Left lung (tissue), 4 donors: ENCODE measurements at regions not wholly inside any gene's neighbourhood (a gene's known extent, or its start where the extent isn't known, plus 50 kb on each side); places are given as distances from the start of the nearest gene placed in this dataset.

Experiments
- ATAC-seq: fragments of 200-7000 bp; cut with Tn5 transposase; one replicate; pipeline ENCODE4 v1.9.1; 2020; ENCODE audit warnings: moderate library complexity
- DNase-seq, 4 donors: peaks; one replicate each; pipeline ENCODE4 v3.0.0-alpha.2; 2013 to 2020
- H3K27ac ChIP-seq, 2 donors: fragments of 200-600 bp; sonication (generic) in 1 of 2; one replicate each; pipeline versions ENCODE4 v1.5.0 to v1.8.0; 2020 to 2021
- H3K27me3 ChIP-seq, 2 donors: fragments of 200-600 bp; sonication (generic) in 1 of 2; one replicate each; pipeline versions ENCODE4 v1.5.0 to v1.8.0; 2020 to 2021
- H3K36me3 ChIP-seq, 2 donors: fragments of 200-600 bp; sonication (generic) in 1 of 2; one replicate each; pipeline versions ENCODE4 v1.5.0 to v1.8.0; 2020 to 2021
- H3K4me1 ChIP-seq, 2 donors: fragments of 200-600 bp; one replicate each; pipeline ENCODE4 v1.8.0; 2021
- H3K4me3 ChIP-seq, 2 donors: fragments of 200-600 bp; sonication (generic) in 1 of 2; one replicate each; pipeline versions ENCODE4 v1.5.0 to v1.8.0; 2020 to 2021; ENCODE audit warnings: mild to moderate bottlenecking in 1 of 2
- H3K9me3 ChIP-seq, 2 donors: fragments of 200-600 bp; sonication (generic) in 1 of 2; one replicate each; pipeline versions ENCODE4 v1.5.0 to v1.8.0; 2020 to 2021
- CTCF ChIP-seq, 2 donors: fragments of 200-600 bp; sonication (generic) in 1 of 2; IDR thresholded peaks; one replicate each; pipeline versions ENCODE4 v1.5.0 to v1.8.0; 2021; ENCODE audit warnings: antibody characterized with exemption in 2 of 2
- intact Hi-C, 2 donors: fragments of 100-400 bp; cut with DNase I; formaldehyde crosslinking; loops; one replicate each; pipeline versions ENCODE4 v1.11.2 to v1.14.2; 2022
- donor health status: DM: no; HTN: yes; CAD: no.
- donor health status: DM: no; HTN: no; CAD: no.

GRCh38 chr6:109235481-109236038 lies 140.3 kb downstream of the CEP57L1 start:
- Histone ChIP-seq H3K9me3 (no peaks in the 10 kb centered on the region), H3K4me3 (no peak overlapping the region), H3K4me1 (peaks cover 0 to 46% of the 10 kb centered on the region in 2 donors), H3K27ac (peak overlapping the region in 1 of 2 donors; percentile 84), H3K36me3 (no peaks in the 10 kb centered on the region), H3K27me3 (no peaks in the 10 kb centered on the region)
- ATAC-seq (no peak), DNase-seq (no peak)
- no peak for TF ChIP-seq CTCF (IDR thresholded peaks at IDR 0.05)
- intact Hi-C loops, result no loop called here

- DNase-seq, result no peak
- Histone ChIP-seq H3K4me1 (no peaks in the 10 kb centered on the region), H3K27ac (no peak overlapping the region), H3K36me3 (no peaks in the 10 kb centered on the region), H3K27me3 (no peaks in the 10 kb centered on the region), H3K9me3 (no peaks in the 10 kb centered on the region), H3K4me3 (no peak overlapping the region)
- no peak for ATAC-seq
- intact Hi-C loops, result no loop called here
- no peak for TF ChIP-seq CTCF (IDR thresholded peaks at IDR 0.05)
Observed at GRCh38 chr6:109230453-109230852, 135.1 kb downstream of the CEP57L1 start.

- intact Hi-C loops, result no loop called here
- no peaks in the 10 kb centered on the region for H3K27me3 ChIP-seq
Observed at GRCh38 chr6:109229536-109229935, 134.2 kb downstream of the CEP57L1 start.

GRCh38 chr6:109227646-109228045 lies 132.3 kb downstream of the CEP57L1 start:
- Histone ChIP-seq H3K36me3 (no peaks in the 10 kb centered on the region), H3K27ac (no peak overlapping the region), H3K4me3 (no peak overlapping the region), H3K27me3 (no peaks in the 10 kb centered on the region), H3K9me3 (no peaks in the 10 kb centered on the region), H3K4me1 (no peaks in the 10 kb centered on the region)
- TF ChIP-seq CTCF (IDR thresholded peaks at IDR 0.05), result no peak
- intact Hi-C loops, result no loop called here
- DNase-seq, result no peak
- no peak for ATAC-seq

More at GRCh38 chr6:109229536-109229935, 134.2 kb downstream of the CEP57L1 start:
- DNase-seq, result no peak
- H3K4me1 ChIP-seq, result no peaks in the 10 kb centered on the region
- H3K9me3 ChIP-seq, result no peaks in the 10 kb centered on the region
- no peaks in the 10 kb centered on the region for H3K36me3 ChIP-seq
- no peak overlapping the region for H3K4me3 ChIP-seq
- H3K27ac ChIP-seq, result no peak overlapping the region
- peak; percentile 91 for ATAC-seq
- no peak for TF ChIP-seq CTCF (IDR thresholded peaks at IDR 0.05)

- DNase-seq, result no peak
- no peaks in the 10 kb centered on the region for H3K9me3 ChIP-seq
- TF ChIP-seq CTCF (IDR thresholded peaks at IDR 0.05), result no peak
- H3K4me1 ChIP-seq, result no peaks in the 10 kb centered on the region
- no peak overlapping the region for H3K27ac ChIP-seq
- H3K36me3 ChIP-seq, result no peaks in the 10 kb centered on the region
- ATAC-seq, result no peak
- no peak overlapping the region for H3K4me3 ChIP-seq
- no peaks in the 10 kb centered on the region for H3K27me3 ChIP-seq
- intact Hi-C loops, result no loop called here
Observed at GRCh38 chr6:109226353-109226752, 131.0 kb downstream of the CEP57L1 start.
